ENCODE measurements at regions not wholly inside any gene's neighbourhood (a gene's known extent, or its start where the extent isn't known, plus 50 kb on each side); places are given as distances from the start of the nearest gene placed in this dataset.
"Not testable (repeated sequence)": the region's sequence is repeated elsewhere in the genome, so short reads cannot be mapped to it uniquely, and the experiment has no call there.

DNA sequence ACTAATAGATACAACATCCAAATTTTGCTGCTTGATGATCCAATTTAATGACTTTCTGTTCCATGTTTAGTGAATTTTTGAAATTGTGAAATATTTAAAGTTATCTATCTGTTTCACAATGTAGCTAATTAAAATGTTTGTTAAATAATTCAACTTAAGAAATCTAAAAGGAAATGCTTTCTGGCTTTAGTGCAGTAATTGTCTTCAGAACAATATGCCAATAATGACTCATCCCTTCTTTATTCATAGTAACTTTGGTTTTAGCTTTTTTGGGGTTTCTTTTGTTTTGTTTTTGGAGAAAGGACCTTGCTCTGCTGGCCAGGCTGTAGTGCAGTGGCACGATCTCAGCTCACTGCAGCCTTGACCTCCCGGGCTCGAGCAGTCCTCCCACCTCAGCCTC is 479.2 kb upstream of the RGS6 start:
- Histone ChIP-seq H3K27me3 (replicated peaks; ENCODE audit: insufficient read depth) (no peaks in the 10 kb centered on the region), H3K9me3 (no peaks in the 10 kb centered on the region), H3K27ac (no peak overlapping the region), H3K4me3 (no peak overlapping the region), H3K4me1 (ENCODE audit: control insufficient read depth in 1 of 2, low read depth in 2 of 2) (no peaks in the 10 kb centered on the region), H3K36me3 (no peaks in the 10 kb centered on the region)
- DNase-seq (ENCODE audit: low spot score) (no peak), ATAC-seq (ENCODE audit: insufficient number of reproducible peaks, low FRiP score, low read depth) (no peak)
- TF ChIP-seq, protein P1, sequence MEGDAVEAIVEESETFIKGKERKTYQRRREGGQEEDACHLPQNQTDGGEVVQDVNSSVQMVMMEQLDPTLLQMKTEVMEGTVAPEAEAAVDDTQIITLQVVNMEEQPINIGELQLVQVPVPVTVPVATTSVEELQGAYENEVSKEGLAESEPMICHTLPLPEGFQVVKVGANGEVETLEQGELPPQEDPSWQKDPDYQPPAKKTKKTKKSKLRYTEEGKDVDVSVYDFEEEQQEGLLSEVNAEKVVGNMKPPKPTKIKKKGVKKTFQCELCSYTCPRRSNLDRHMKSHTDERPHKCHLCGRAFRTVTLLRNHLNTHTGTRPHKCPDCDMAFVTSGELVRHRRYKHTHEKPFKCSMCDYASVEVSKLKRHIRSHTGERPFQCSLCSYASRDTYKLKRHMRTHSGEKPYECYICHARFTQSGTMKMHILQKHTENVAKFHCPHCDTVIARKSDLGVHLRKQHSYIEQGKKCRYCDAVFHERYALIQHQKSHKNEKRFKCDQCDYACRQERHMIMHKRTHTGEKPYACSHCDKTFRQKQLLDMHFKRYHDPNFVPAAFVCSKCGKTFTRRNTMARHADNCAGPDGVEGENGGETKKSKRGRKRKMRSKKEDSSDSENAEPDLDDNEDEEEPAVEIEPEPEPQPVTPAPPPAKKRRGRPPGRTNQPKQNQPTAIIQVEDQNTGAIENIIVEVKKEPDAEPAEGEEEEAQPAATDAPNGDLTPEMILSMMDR (IDR thresholded peaks at IDR 0.05) = no peak

DNA sequence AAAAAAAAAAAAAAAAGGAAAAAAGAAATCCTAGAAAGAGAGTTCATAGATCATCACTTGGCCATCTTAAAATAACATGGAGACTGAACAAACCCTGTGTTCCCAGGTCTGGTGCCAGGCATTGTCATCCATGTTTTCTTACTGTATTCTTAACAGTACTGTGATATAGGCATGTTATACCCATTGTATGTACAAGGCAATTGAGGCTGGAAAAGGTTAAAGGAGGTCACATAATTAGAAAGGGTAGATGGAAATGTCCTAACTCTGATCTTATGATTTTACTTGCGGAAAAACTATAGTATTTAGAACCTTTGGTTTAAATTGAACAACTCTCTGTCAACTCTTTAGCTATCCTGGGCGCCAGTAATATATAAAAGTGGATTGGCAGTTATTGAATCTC is 478.2 kb upstream of the RGS6 start:
- Histone ChIP-seq H3K4me3 (no peak overlapping the region), H3K27ac (no peak overlapping the region), H3K36me3 (no peaks in the 10 kb centered on the region), H3K27me3 (replicated peaks; ENCODE audit: insufficient read depth) (no peaks in the 10 kb centered on the region), H3K4me1 (ENCODE audit: control insufficient read depth in 1 of 2, low read depth in 2 of 2) (no peaks in the 10 kb centered on the region), H3K9me3 (no peaks in the 10 kb centered on the region)
- ATAC-seq (ENCODE audit: insufficient number of reproducible peaks, low FRiP score, low read depth) (no peak), DNase-seq (ENCODE audit: low spot score) (no peak)
- TF ChIP-seq, protein P1 (IDR thresholded peaks at IDR 0.05) = no peak

DNA sequence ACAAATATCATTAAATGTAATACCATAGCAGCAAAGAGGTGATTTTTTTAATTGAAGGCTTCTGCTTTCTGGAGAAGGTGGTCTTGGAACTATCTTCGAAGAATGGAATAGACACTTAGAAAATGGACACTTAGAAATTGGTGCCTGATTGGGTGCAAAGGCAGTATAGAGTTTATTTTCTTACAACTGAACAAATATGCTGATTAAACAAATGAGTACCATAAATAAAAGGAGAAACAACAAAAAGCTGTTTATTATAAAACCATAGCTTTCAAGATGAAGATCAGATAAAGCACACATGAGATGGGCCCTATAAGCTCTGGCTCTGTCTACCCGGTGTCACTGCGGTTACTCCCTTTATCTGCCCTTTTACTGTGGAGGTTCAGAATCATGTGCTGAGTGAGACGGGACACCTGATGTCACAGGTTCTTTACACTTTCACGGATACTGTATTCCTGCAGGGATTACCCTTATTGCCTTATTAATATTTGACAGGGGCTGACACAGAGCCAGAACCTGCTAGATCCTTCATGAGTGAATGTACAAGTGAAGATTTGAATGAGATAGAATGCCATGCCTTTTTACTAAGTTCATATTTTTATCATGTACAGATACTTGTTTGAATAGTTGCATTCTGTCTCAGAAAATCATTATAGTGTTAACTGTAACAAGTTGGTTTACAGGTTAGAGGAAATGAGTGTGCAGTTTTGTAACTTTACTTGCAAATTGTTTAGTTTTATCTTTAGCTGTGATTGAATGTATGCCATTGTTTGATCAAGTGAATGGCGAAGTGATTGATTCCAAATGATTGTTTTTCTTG is 477.5 kb upstream of the RGS6 start:
- no peak for ATAC-seq (ENCODE audit: insufficient number of reproducible peaks, low FRiP score, low read depth)
- no peaks in the 10 kb centered on the region for H3K36me3 ChIP-seq
- H3K4me1 ChIP-seq (ENCODE audit: control insufficient read depth in 1 of 2, low read depth in 2 of 2) = no peaks in the 10 kb centered on the region
- TF ChIP-seq, protein P1 (IDR thresholded peaks at IDR 0.05) = no peak
- no peak for DNase-seq (ENCODE audit: low spot score)
- H3K27ac ChIP-seq = no peak overlapping the region
- H3K9me3 ChIP-seq = no peaks in the 10 kb centered on the region
- no peak overlapping the region for H3K4me3 ChIP-seq
- no peaks in the 10 kb centered on the region for H3K27me3 ChIP-seq (replicated peaks; ENCODE audit: insufficient read depth)

DNA sequence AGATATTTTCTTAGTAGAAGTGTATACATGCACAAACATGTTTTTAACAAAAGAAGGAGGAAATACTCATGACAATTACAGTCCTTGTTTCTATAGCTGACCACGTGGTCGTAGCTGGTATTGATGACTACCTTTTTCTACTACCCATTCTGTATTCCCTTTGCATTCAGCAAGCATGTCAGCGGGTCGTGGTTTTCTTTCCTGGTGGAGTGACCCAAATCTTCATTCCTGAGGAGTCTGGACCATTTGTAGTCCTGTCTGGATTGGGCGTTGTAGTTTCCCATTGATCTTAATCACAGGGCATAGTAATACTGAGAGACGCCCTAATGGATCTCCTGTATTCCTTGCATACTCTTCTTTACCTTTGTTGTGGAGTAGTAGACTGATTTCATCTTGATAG is 472.1 kb upstream of the RGS6 start:
- ATAC-seq (ENCODE audit: insufficient number of reproducible peaks, low FRiP score, low read depth) (no peak), DNase-seq (ENCODE audit: low spot score) (no peak)
- Histone ChIP-seq H3K27ac (no peak overlapping the region), H3K9me3 (peaks cover 5% of the 10 kb centered on the region), H3K4me3 (no peak overlapping the region), H3K27me3 (replicated peaks; ENCODE audit: insufficient read depth) (no peaks in the 10 kb centered on the region), H3K4me1 (ENCODE audit: control insufficient read depth in 1 of 2, low read depth in 2 of 2) (no peaks in the 10 kb centered on the region), H3K36me3 (no peaks in the 10 kb centered on the region)
- TF ChIP-seq, protein P1 (IDR thresholded peaks at IDR 0.05) = no peak

DNA sequence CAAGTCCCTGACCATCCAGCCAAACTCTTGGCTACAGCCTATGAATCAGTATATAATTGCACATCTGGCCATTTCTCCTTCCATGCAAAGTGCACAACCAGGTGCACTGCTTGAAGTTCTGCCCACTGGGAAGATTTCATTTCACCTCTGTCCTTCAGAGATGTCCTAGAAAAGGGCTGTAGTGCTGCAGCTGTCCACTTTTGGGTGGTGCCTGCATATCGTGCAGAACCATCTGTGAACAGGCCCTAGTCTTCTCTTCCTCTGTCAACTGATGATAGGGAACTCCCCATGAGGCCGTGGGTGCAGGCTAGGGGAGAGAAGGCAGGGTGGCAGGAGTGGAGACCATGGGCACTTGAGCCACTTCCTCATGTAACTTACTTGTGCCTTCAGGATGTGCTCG is 470.6 kb upstream of the RGS6 start:
- not testable (repeated sequence) for DNase-seq (ENCODE audit: low spot score); H3K36me3 ChIP-seq; H3K27ac ChIP-seq; ATAC-seq (ENCODE audit: insufficient number of reproducible peaks, low FRiP score, low read depth); H3K27me3 ChIP-seq (replicated peaks; ENCODE audit: insufficient read depth); H3K4me1 ChIP-seq (ENCODE audit: control insufficient read depth in 1 of 2, low read depth in 2 of 2); H3K4me3 ChIP-seq; H3K9me3 ChIP-seq

DNA sequence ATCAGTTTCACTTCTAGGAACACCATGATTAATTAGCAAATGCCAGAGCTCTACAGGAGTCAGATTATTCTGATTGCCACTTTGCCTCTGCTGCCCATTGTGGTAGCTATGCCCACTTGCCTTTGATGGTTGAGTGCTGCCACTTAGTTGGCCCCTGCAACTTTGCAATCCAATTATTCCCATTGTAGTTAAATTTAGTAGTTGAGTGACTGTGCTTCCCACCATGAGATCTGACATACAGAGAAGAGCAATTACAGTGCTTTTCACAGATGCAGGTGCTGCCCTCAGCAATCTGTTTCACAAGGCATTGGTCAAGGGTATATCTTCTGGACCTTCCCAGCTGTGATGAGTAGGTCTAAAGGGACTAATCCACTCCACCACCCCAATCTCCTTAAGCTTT is 468.4 kb upstream of the RGS6 start:
- TF ChIP-seq, protein P1 (IDR thresholded peaks at IDR 0.05) = no peak
- ATAC-seq (ENCODE audit: insufficient number of reproducible peaks, low FRiP score, low read depth) (no peak), DNase-seq (ENCODE audit: low spot score) (no peak)
- Histone ChIP-seq H3K9me3 (peaks cover 5% of the 10 kb centered on the region), H3K36me3 (no peaks in the 10 kb centered on the region), H3K27ac (no peak overlapping the region), H3K4me3 (no peak overlapping the region), H3K4me1 (ENCODE audit: control insufficient read depth in 1 of 2, low read depth in 2 of 2) (peaks cover 17 to 24% of the 10 kb centered on the region in 2 donors), H3K27me3 (replicated peaks; ENCODE audit: insufficient read depth) (no peaks in the 10 kb centered on the region)
